GM21825 (cell line): ENCODE measurements at regions not wholly inside any gene's neighbourhood (a gene's known extent, or its start where the extent isn't known, plus 50 kb on each side); places are given as distances from the start of the nearest gene placed in this dataset.

Experiments used
- ATAC-seq: cut with Tn5 transposase; IDR thresholded peaks from one replicate; pipeline ENCODE4 v1.9.1; 2021; ENCODE audit warnings: mild to moderate bottlenecking, moderate library complexity; ENCODE audit not compliant: unreplicated experiment

GRCh38 chr2:576292-576691 is 100.9 kb downstream of the TMEM18 start:
- no peak for ATAC-seq

GRCh38 chr2:575727-576236 is 101.4 kb downstream of the TMEM18 start:
- no peak for ATAC-seq

GRCh38 chr2:575030-575726 is 102.0 kb downstream of the TMEM18 start:
- no peak for ATAC-seq

GRCh38 chr2:573805-574392 is 103.3 kb downstream of the TMEM18 start:
- no peak for ATAC-seq

- no peak for ATAC-seq
These were observed 104.2 kb downstream of the TMEM18 start for GRCh38 chr2:573025-573424.

GRCh38 chr2:569681-570080 is 107.5 kb downstream of the TMEM18 start:
- ATAC-seq = no peak

- no peak for ATAC-seq
These were observed 108.5 kb downstream of the TMEM18 start for GRCh38 chr2:568639-569235.

GRCh38 chr2:567865-568638 is 109.2 kb downstream of the TMEM18 start:
- no peak for ATAC-seq

- no peak for ATAC-seq
These were observed 109.7 kb downstream of the TMEM18 start for GRCh38 chr2:567496-567864.

GRCh38 chr2:566379-567313 is 110.6 kb downstream of the TMEM18 start:
- no peak for ATAC-seq

GRCh38 chr2:564471-565181 is 112.6 kb downstream of the TMEM18 start:
- ATAC-seq = no peak

- no peak for ATAC-seq
These were observed 113.7 kb downstream of the TMEM18 start for GRCh38 chr2:563512-563911.

GRCh38 chr2:562391-563364 is 114.5 kb downstream of the TMEM18 start:
- ATAC-seq = no peak

- ATAC-seq = no peak
These were observed 118.3 kb downstream of the TMEM18 start for GRCh38 chr2:558879-559278.

- no peak for ATAC-seq
These were observed 118.9 kb downstream of the TMEM18 start for GRCh38 chr2:558302-558642.

GRCh38 chr2:557635-558301 is 119.4 kb downstream of the TMEM18 start:
- no peak for ATAC-seq

GRCh38 chr2:556485-556884 is 120.7 kb downstream of the TMEM18 start:
- ATAC-seq = no peak
